Spleen (tissue), 11 donors: ENCODE measurements at regions not wholly inside any gene's neighbourhood (a gene's known extent, or its start where the extent isn't known, plus 50 kb on each side); places are given as distances from the start of the nearest gene placed in this dataset.
A peak's percentile ranks its signal among the peaks of the same experiment; 100 is the strongest.

ENCODE experiments used
- DNase-seq: peaks from one replicate; pipeline ENCODE4 v3.0.0-alpha.2; 2020
- H3K27ac ChIP-seq, 8 donors: fragments of 200-600 bp; sonication (generic) in 7 of 8; 1 replicate in 4 of 8; 2 replicates in 4 of 8; pipeline versions ENCODE4 v1.5.0 to v1.8.0; 2016 to 2021; ENCODE audit warnings: inconsistent platforms in 4 of 8, mild to moderate bottlenecking in 4 of 8, moderate library complexity in 1 of 8
- H3K27me3 ChIP-seq, 7 donors: fragments of 200-600 bp; sonication (generic) in 6 of 7; replicated peaks in 1 of 7; 1 replicate in 4 of 7; 2 replicates in 3 of 7; pipeline versions ENCODE4 v1.5.0 to v1.8.0; 2016 to 2021; ENCODE audit warnings: inconsistent platforms in 3 of 7, mild to moderate bottlenecking in 1 of 7
- H3K36me3 ChIP-seq, 6 donors: fragments of 200-600 bp; sonication (generic) in 5 of 6; 1 replicate in 4 of 6; 2 replicates in 2 of 6; pipeline versions ENCODE4 v1.5.0 to v1.8.0; 2016 to 2021; ENCODE audit warnings: inconsistent platforms in 2 of 6
- H3K4me1 ChIP-seq, 6 donors: fragments of 200-600 bp; sonication (generic) in 5 of 6; 1 replicate in 3 of 6; 2 replicates in 3 of 6; pipeline versions ENCODE4 v1.5.0 to v1.8.0; 2016 to 2021; ENCODE audit warnings: inconsistent platforms in 3 of 6
- H3K4me3 ChIP-seq, 8 donors: fragments of 200-600 bp; sonication (generic) in 7 of 8; 1 replicate in 4 of 8; 2 replicates in 4 of 8; pipeline versions ENCODE4 v1.5.0 to v1.8.0; 2016 to 2021; ENCODE audit warnings: inconsistent platforms in 4 of 8, mild to moderate bottlenecking in 4 of 8, moderate library complexity in 2 of 8
- H3K9me3 ChIP-seq, 8 donors: fragments of 200-600 bp; sonication (generic) in 7 of 8; 1 replicate in 4 of 8; 2 replicates in 4 of 8; pipeline versions ENCODE4 v1.5.0 to v1.8.0; 2016 to 2021; ENCODE audit warnings: inconsistent platforms in 4 of 8
- POLR2A ChIP-seq, 3 donors: fragments of 450-650 bp; IDR thresholded peaks; one replicate each; pipeline ENCODE4 v1.5.1; 2017; ENCODE audit warnings: antibody characterized with exemption in 3 of 3, mild to moderate bottlenecking in 1 of 3
- POLR2AphosphoS5 ChIP-seq, 3 donors: sonication (generic); formaldehyde crosslinking; IDR thresholded peaks; one replicate each; pipeline ENCODE4 v1.5.1; 2017; ENCODE audit warnings: antibody characterized with exemption in 3 of 3
- WGBS, 5 donors: extraction: QIAGEN DNeasy Blood & Tissue Kit in 3 of 5; methylation state at CpG; one replicate each; pipeline versions ENCODE4 v1.1.5 to v1.1.7; 2013 to 2018; 5-methylcytosine and 5-hydroxymethylcytosine counted together
- intact Hi-C: fragments of 100-400 bp; cut with DNase I; formaldehyde crosslinking; loops from one replicate; pipeline ENCODE4 v1.15.0; 2023; ENCODE audit warnings: low total_unique reads
- TF ChIP-seq, protein P1 (sequence below), 11 experiments: fragments of 200-600 bp in 7 of 11; fragments of 450-650 bp in 4 of 11; sonication (generic) in 4 of 11; IDR thresholded peaks in 8 of 11; conservative IDR thresholded peaks in 3 of 11; 1 replicate in 7 of 11; 2 replicates in 4 of 11; pipeline versions ENCODE4 v1.4.0 to v1.8.0; 2016 to 2021; ENCODE audit warnings: antibody characterized with exemption in 11 of 11, inconsistent platforms in 4 of 11, mild to moderate bottlenecking in 1 of 11
- donor health status: healthy with polysubstance abuse.
- donor health status: DM: no; HTN: no; CAD: no; lungs with moderate emphysema.
- donor health status: DM: no; HTN: no; CAD: no.
- donor health status: Bipolar disorder and iron deficiency.
- donor health status: healthy.
- donor health status: DM: no; HTN: no; CAD: no.
- donor health status: DM: yes; HTN: yes; CAD: no.

DNA sequence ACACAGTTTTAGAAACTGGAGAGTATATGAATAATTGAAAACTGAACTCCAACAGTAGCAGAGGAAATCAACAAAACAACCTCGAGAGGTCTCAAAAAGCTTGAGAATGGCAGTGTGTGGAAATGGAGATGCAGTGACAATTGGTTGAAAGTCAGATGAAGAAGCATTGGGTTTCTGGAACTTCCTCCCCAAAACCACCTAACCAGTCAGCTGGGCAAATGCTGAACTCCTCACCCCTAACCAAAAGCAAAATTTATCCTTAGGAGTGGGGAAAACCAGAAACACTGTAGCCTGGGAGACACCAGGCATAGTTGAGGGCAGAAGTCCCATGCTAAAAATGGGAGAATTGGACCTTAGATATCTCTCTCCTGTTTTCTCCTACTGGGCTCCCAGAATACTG lies 109.9 kb downstream of the TANC2 start:
- 27 to 48% (median 34%) methylated on average over 1 of the region's 1 CpG for WGBS, 5 donors
- no peaks in the 10 kb centered on the region for H3K27me3 ChIP-seq
- intact Hi-C loops: no loop called here
- TF ChIP-seq, protein P1, sequence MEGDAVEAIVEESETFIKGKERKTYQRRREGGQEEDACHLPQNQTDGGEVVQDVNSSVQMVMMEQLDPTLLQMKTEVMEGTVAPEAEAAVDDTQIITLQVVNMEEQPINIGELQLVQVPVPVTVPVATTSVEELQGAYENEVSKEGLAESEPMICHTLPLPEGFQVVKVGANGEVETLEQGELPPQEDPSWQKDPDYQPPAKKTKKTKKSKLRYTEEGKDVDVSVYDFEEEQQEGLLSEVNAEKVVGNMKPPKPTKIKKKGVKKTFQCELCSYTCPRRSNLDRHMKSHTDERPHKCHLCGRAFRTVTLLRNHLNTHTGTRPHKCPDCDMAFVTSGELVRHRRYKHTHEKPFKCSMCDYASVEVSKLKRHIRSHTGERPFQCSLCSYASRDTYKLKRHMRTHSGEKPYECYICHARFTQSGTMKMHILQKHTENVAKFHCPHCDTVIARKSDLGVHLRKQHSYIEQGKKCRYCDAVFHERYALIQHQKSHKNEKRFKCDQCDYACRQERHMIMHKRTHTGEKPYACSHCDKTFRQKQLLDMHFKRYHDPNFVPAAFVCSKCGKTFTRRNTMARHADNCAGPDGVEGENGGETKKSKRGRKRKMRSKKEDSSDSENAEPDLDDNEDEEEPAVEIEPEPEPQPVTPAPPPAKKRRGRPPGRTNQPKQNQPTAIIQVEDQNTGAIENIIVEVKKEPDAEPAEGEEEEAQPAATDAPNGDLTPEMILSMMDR (IDR thresholded peaks at IDR 0.05 in 8 of 11, conservative IDR thresholded peaks at IDR 0.05 in 3 of 11): no peak
- TF ChIP-seq POLR2A (IDR thresholded peaks at IDR 0.05) (no peak), POLR2AphosphoS5 (IDR thresholded peaks at IDR 0.05) (no peak)
- DNase-seq: no peak
- no peaks in the 10 kb centered on the region for H3K9me3 ChIP-seq
- no peak overlapping the region for H3K27ac ChIP-seq
- no peaks in the 10 kb centered on the region for H3K36me3 ChIP-seq
- peaks cover 0 to 7% (median 0%) of the 10 kb centered on the region in 6 donors for H3K4me1 ChIP-seq
- H3K4me3 ChIP-seq: no peak overlapping the region

- H3K27ac ChIP-seq: no peak overlapping the region
- no peaks in the 10 kb centered on the region for H3K27me3 ChIP-seq
- peaks cover 0 to 7% (median 0%) of the 10 kb centered on the region in 6 donors for H3K4me1 ChIP-seq
- H3K4me3 ChIP-seq: no peak overlapping the region
- no peaks in the 10 kb centered on the region for H3K9me3 ChIP-seq
- intact Hi-C loops: no loop called here
- DNase-seq: no peak
- no peaks in the 10 kb centered on the region for H3K36me3 ChIP-seq
- TF ChIP-seq POLR2A (IDR thresholded peaks at IDR 0.05): no peak
- no peak for TF ChIP-seq POLR2AphosphoS5 (IDR thresholded peaks at IDR 0.05)
- TF ChIP-seq, protein P1 (IDR thresholded peaks at IDR 0.05 in 8 of 11, conservative IDR thresholded peaks at IDR 0.05 in 3 of 11): no peak
- WGBS, 5 donors: 88 to 93% (median 91%) methylated on average over 3 of the region's 3 CpGs
Measured at GRCh38 chr17:63078707-63079106, 112.7 kb downstream of the TANC2 start.

GRCh38 chr17:63082273-63082861 lies 116.3 kb downstream of the TANC2 start:
- WGBS, 5 donors: 73 to 89% (median 84%) methylated on average over 2 of the region's 2 CpGs
- Histone ChIP-seq H3K4me1 (no peaks in the 10 kb centered on the region), H3K4me3 (no peak overlapping the region), H3K36me3 (no peaks in the 10 kb centered on the region), H3K9me3 (peaks cover 0 to 7% (median 0%) of the 10 kb centered on the region in 8 donors), H3K27ac (no peak overlapping the region), H3K27me3 (no peaks in the 10 kb centered on the region)
- intact Hi-C loops: loop anchor here (10.0 kb wide), 1 partner anchor 322 kb away; no protein-coding TSS in a partner anchor
- TF ChIP-seq, protein P1 (IDR thresholded peaks at IDR 0.05 in 8 of 11, conservative IDR thresholded peaks at IDR 0.05 in 3 of 11): peak in 6 of 11 experiments; percentile 15 to 34 (median 20)
- TF ChIP-seq POLR2AphosphoS5 (IDR thresholded peaks at IDR 0.05): no peak
- no peak for DNase-seq

DNA sequence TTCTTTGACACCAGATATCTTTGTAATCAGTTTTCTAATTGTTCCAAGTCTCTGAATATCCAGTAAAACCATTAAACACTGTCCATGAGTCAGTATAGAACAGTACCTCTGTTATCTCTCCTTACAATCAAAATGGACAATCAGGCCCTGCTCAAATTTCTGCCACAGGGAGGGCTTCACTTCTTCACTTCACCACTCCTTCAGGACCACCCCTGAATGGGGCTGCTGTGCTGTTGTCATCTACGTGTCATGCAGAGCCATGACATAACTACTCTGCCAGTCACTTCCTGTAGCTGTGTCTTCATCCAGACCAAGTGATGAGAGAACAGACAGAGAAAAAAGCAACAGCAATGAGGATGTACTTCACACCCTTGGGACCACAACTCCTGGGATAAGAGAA lies 116.9 kb downstream of the TANC2 start:
- Histone ChIP-seq H3K4me3 (no peak overlapping the region), H3K9me3 (peaks cover 0 to 7% (median 0%) of the 10 kb centered on the region in 8 donors), H3K27ac (no peak overlapping the region), H3K27me3 (no peaks in the 10 kb centered on the region), H3K4me1 (no peaks in the 10 kb centered on the region), H3K36me3 (no peaks in the 10 kb centered on the region)
- DNase-seq: no peak
- TF ChIP-seq, protein P1 (IDR thresholded peaks at IDR 0.05 in 8 of 11, conservative IDR thresholded peaks at IDR 0.05 in 3 of 11): no peak
- TF ChIP-seq POLR2AphosphoS5 (IDR thresholded peaks at IDR 0.05) (no peak), POLR2A (IDR thresholded peaks at IDR 0.05) (no peak)
- intact Hi-C loops: loop anchor here (10.0 kb wide), 1 partner anchor 322 kb away; no protein-coding TSS in a partner anchor
- WGBS, 5 donors: 46 to 90% (median 74%) methylated on average over 1 of the region's 1 CpG
